ENCODE measurements at regions not wholly inside any gene's neighbourhood (a gene's known extent, or its start where the extent isn't known, plus 50 kb on each side); places are given as distances from the start of the nearest gene placed in this dataset.
"Not testable (repeated sequence)": the region's sequence is repeated elsewhere in the genome, so short reads cannot be mapped to it uniquely, and the experiment has no call there.

DNA sequence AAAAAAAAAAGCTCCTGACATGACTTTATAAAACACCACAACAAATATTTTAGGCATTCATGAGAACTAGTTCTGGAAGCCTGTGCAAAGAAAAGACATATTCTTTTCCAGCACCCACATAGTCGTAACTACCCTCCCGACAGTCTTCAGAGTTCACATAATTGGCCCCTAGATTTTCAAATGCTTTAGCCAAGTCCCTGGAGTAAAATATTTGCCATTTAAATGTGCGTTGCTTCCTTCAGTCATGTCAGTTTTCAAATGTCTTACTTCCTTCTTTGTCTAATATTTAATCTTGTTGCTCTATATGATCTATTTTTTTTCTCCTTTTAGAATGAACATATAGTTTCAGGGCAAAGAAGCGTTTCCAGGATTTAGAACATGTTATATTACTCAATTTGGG lies 66.8 kb upstream of the KRAS start:
- no peak for TF ChIP-seq GABPA (IDR thresholded peaks at IDR 0.05 in 1 of 2, conservative IDR thresholded peaks at IDR 0.05 in 1 of 2)
- no peak for TF ChIP-seq HNF4A (conservative IDR thresholded peaks at IDR 0.05)
- TF ChIP-seq JUND (IDR thresholded peaks at IDR 0.05) = no peak
- no peak overlapping the region for H3K4me3 ChIP-seq (ENCODE audit: low read depth in 1 of 3, low read length in 3 of 3)
- no peak overlapping the region for H3K27ac ChIP-seq (ENCODE audit: low read depth in 1 of 2, low read length in 2 of 2)
- WGBS = 86% methylated on average over 4 of the region's 4 CpGs
- no peaks in the 10 kb centered on the region for H3K4me1 ChIP-seq (ENCODE audit: control insufficient read depth in 4 of 4, insufficient read depth in 4 of 4, low read length in 3 of 4)
- no peaks in the 10 kb centered on the region for H3K36me3 ChIP-seq (ENCODE audit: control insufficient read depth in 4 of 4, insufficient read depth in 3 of 4, low read depth in 1 of 4, low read length in 3 of 4)
- DNase-seq (ENCODE audit: low spot score) = no peak
- no peaks in the 10 kb centered on the region for H3K27me3 ChIP-seq (ENCODE audit: control insufficient read depth in 4 of 4, insufficient read depth in 4 of 4, low read length in 3 of 4)
- no peaks in the 10 kb centered on the region for H3K9me3 ChIP-seq (ENCODE audit: control insufficient read depth in 4 of 4, low read length in 3 of 4)
- no peak overlapping the region for H3K9ac ChIP-seq (ENCODE audit: low read depth in 1 of 2, low read length in 2 of 2)

- no peak overlapping the region for H3K9ac ChIP-seq (ENCODE audit: low read depth in 1 of 2, low read length in 2 of 2)
- no peaks in the 10 kb centered on the region for H3K4me1 ChIP-seq (ENCODE audit: control insufficient read depth in 4 of 4, insufficient read depth in 4 of 4, low read length in 3 of 4)
- no peak for DNase-seq (ENCODE audit: low spot score)
- no peak overlapping the region for H3K4me3 ChIP-seq (ENCODE audit: low read depth in 1 of 3, low read length in 3 of 3)
- H3K27ac ChIP-seq (ENCODE audit: low read depth in 1 of 2, low read length in 2 of 2) = no peak overlapping the region
- TF ChIP-seq, protein P1, sequence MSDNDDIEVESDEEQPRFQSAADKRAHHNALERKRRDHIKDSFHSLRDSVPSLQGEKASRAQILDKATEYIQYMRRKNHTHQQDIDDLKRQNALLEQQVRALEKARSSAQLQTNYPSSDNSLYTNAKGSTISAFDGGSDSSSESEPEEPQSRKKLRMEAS (IDR thresholded peaks at IDR 0.05) = no peak
- no peak for TF ChIP-seq FOXA1 (IDR thresholded peaks at IDR 0.05)
- TF ChIP-seq FOXA2 (IDR thresholded peaks at IDR 0.05) = no peak
- TF ChIP-seq EGR1 (IDR thresholded peaks at IDR 0.05; ENCODE audit: low read depth in 2 of 2) = no peak
- TF ChIP-seq HNF4A (conservative IDR thresholded peaks at IDR 0.05) = no peak
- TF ChIP-seq JUND (IDR thresholded peaks at IDR 0.05) = no peak
- no peak for TF ChIP-seq SP1 (IDR thresholded peaks at IDR 0.05)
- TF ChIP-seq GABPA (IDR thresholded peaks at IDR 0.05 in 1 of 2, conservative IDR thresholded peaks at IDR 0.05 in 1 of 2) = no peak
- TF ChIP-seq ZBTB33 (IDR thresholded peaks at IDR 0.05) = no peak
- TF ChIP-seq ATF3 (IDR thresholded peaks at IDR 0.05) = no peak
- no peak for TF ChIP-seq HNF4G (IDR thresholded peaks at IDR 0.05)
- TF ChIP-seq RXRA (IDR thresholded peaks at IDR 0.05) = no peak
- TF ChIP-seq REST (IDR thresholded peaks at IDR 0.05) = no peak
- no peak for TF ChIP-seq TAF1 (conservative IDR thresholded peaks at IDR 0.05)
- no peak for TF ChIP-seq NR2F2 (IDR thresholded peaks at IDR 0.05)
- no peak for TF ChIP-seq RAD21 (IDR thresholded peaks at IDR 0.05)
- TF ChIP-seq CTCF (IDR thresholded peaks at IDR 0.05; ENCODE audit: low read depth, low read length, missing input control) = no peak
- no peaks in the 10 kb centered on the region for H3K27me3 ChIP-seq (ENCODE audit: control insufficient read depth in 4 of 4, insufficient read depth in 4 of 4, low read length in 3 of 4)
- no peaks in the 10 kb centered on the region for H3K9me3 ChIP-seq (ENCODE audit: control insufficient read depth in 4 of 4, low read length in 3 of 4)
- H3K36me3 ChIP-seq (ENCODE audit: control insufficient read depth in 4 of 4, insufficient read depth in 3 of 4, low read depth in 1 of 4, low read length in 3 of 4) = no peaks in the 10 kb centered on the region
Measured at GRCh38 chr12:25315388-25315787, 64.7 kb upstream of the KRAS start.

DNA sequence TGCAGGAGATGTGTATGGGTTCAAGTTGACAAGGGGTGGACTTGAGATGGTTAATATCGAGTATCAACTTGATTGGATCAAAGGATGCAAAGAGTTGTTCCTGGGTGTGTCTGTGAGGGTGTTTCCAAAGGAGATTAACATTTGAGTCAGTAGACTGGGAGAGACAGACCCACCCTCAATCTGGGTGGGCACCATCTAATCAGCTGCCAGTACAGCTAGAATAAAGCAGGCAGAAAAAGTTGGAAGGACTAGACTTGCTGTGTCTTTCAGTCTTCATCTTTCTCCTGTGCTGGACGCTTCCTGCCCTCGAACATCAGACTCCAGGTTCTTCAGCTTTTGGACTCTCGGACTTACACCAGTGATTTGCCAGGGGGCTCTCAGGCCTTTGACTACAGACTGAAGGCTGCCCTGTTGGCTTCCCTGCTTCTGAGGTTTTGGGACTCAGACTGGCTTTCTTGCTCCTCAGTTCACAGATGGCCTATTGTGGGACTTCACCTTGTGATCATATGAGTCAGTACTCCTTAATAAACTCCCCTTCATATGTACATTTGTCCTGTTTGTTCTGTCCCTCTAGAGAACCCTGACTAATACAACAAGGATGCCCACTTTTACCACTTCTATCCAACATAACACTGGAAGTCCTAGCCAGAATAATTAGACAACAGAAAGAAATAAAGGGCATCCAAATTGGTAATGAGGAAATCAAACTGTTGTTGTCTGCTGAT lies 62.7 kb upstream of the KRAS start:
- H3K9ac ChIP-seq (ENCODE audit: low read depth in 1 of 2, low read length in 2 of 2); H3K4me3 ChIP-seq (ENCODE audit: low read depth in 1 of 3, low read length in 3 of 3); H3K36me3 ChIP-seq (ENCODE audit: control insufficient read depth in 4 of 4, insufficient read depth in 3 of 4, low read depth in 1 of 4, low read length in 3 of 4); H3K4me1 ChIP-seq (ENCODE audit: control insufficient read depth in 4 of 4, insufficient read depth in 4 of 4, low read length in 3 of 4); H3K9me3 ChIP-seq (ENCODE audit: control insufficient read depth in 4 of 4, low read length in 3 of 4); H3K27me3 ChIP-seq (ENCODE audit: control insufficient read depth in 4 of 4, insufficient read depth in 4 of 4, low read length in 3 of 4); H3K27ac ChIP-seq (ENCODE audit: low read depth in 1 of 2, low read length in 2 of 2); DNase-seq (ENCODE audit: low spot score): not testable (repeated sequence)
- 95% methylated on average over 4 of the region's 4 CpGs for WGBS

All from liver (tissue), 8 donors.